ENCODE measurements at regions not wholly inside any gene's neighbourhood (a gene's known extent, or its start where the extent isn't known, plus 50 kb on each side); places are given as distances from the start of the nearest gene placed in this dataset.

DNA sequence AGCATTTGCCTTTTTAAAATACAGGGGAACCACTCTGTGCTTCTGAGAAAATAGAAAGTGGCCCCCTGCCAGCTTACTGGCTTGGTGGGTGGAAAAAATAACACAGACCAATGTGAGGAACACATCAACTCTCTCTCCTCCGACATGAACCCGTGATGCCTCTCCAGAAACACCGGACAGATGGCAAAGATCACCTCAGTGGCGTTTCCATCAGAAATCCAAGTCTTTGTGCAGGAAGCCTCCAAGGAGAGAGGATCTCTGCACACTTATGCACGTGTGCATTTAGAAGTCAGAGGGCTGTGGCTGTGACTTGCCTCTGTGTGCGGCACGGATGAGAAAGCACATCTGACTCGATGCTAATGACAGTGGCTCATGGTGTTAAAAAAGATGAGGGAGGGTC is 112.3 kb upstream of the KLF12 start:
- TF ChIP-seq CTCF (IDR thresholded peaks at IDR 0.05) = no peak
- TF ChIP-seq REST (IDR thresholded peaks at IDR 0.05; ENCODE audit: low read depth, low read length) = no peak
- TF ChIP-seq MXI1 (IDR thresholded peaks at IDR 0.05; ENCODE audit: low read depth, low read length) = no peak
- no peak for TF ChIP-seq RAD21 (IDR thresholded peaks at IDR 0.05; ENCODE audit: low read length)
- TF ChIP-seq RFX5 (IDR thresholded peaks at IDR 0.05; ENCODE audit: low read length) = no peak
